ENCODE measurements at regions not wholly inside any gene's neighbourhood (a gene's known extent, or its start where the extent isn't known, plus 50 kb on each side); places are given as distances from the start of the nearest gene placed in this dataset.

- DNase-seq: no peak
- H3K79me2 ChIP-seq (ENCODE audit: low read depth): no peaks in the 10 kb centered on the region
- no peak overlapping the region for H2AFZ ChIP-seq
- BruUV-seq (replicated peaks): no TSS peak
- no peak overlapping the region for H3K4me3 ChIP-seq
- no peak overlapping the region for H3K27ac ChIP-seq
- CTCF ChIA-PET: no interaction called here
- no peak for TF ChIP-seq EZH2 (IDR thresholded peaks at IDR 0.05; ENCODE audit: low read depth)
- no peak for TF ChIP-seq CTCF (conservative IDR thresholded peaks at IDR 0.05)
- H4K20me1 ChIP-seq (ENCODE audit: insufficient read depth): no peaks in the 10 kb centered on the region
- intact Hi-C loops (cut with micrococcal nuclease; ENCODE audit: unreplicated experiment): no loop called here
- no peak overlapping the region for H3K4me2 ChIP-seq
- H3K27me3 ChIP-seq (ENCODE audit: insufficient read depth, low read depth): no peaks in the 10 kb centered on the region
- POLR2A ChIA-PET (ENCODE audit: unreplicated experiment): no interaction called here
- H3K9me2 ChIP-seq (ENCODE audit: insufficient read depth): no peaks in the 10 kb centered on the region
- no peaks in the 10 kb centered on the region for H3F3A ChIP-seq (ENCODE audit: insufficient read depth, low read depth)
- H3K9me3 ChIP-seq (ENCODE audit: insufficient read depth, low read depth): no peaks in the 10 kb centered on the region
- no peaks in the 10 kb centered on the region for H3K36me3 ChIP-seq (ENCODE audit: low read depth)
- H3K4me1 ChIP-seq (replicated peaks; ENCODE audit: insufficient read depth): no peaks in the 10 kb centered on the region
These were observed 244.0 kb downstream of the DUSP6 start for GRCh38 chr12:89108265-89108664.

DNA sequence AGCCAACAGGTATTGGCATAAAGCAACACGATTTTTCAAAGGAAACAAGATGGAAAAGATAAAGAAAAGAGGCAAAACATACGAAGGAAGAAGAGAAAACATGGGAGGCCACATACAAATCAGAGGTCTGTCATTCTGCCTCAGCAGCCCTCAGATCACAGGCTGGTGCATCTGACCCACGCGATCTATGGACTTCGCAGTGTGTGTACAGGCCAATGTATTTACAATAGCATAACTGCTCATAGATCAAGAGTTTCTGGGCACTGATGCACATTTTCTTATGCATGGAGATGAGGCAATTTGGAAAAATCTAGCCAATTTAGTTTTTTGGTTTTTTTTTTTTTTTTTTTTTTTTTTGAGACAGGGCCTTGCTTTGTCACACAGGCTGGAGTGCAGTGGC is 245.4 kb downstream of the DUSP6 start:
- no peak for DNase-seq
- no peaks in the 10 kb centered on the region for H3K36me3 ChIP-seq (ENCODE audit: low read depth)
- H3K9me3 ChIP-seq (ENCODE audit: insufficient read depth, low read depth): no peaks in the 10 kb centered on the region
- CTCF ChIA-PET: no interaction called here
- POLR2A ChIA-PET (ENCODE audit: unreplicated experiment): no interaction called here
- H2AFZ ChIP-seq: no peak overlapping the region
- no TSS peak for BruUV-seq (replicated peaks)
- no peaks in the 10 kb centered on the region for H4K20me1 ChIP-seq (ENCODE audit: insufficient read depth)
- no peaks in the 10 kb centered on the region for H3K4me1 ChIP-seq (replicated peaks; ENCODE audit: insufficient read depth)
- H3K27me3 ChIP-seq (ENCODE audit: insufficient read depth, low read depth): no peaks in the 10 kb centered on the region
- intact Hi-C loops (cut with micrococcal nuclease; ENCODE audit: unreplicated experiment): no loop called here
- no peaks in the 10 kb centered on the region for H3K9me2 ChIP-seq (ENCODE audit: insufficient read depth)
- no peak overlapping the region for H3K4me2 ChIP-seq
- no peak for TF ChIP-seq EZH2 (IDR thresholded peaks at IDR 0.05; ENCODE audit: low read depth)
- TF ChIP-seq CTCF (conservative IDR thresholded peaks at IDR 0.05): no peak
- H3F3A ChIP-seq (ENCODE audit: insufficient read depth, low read depth): no peaks in the 10 kb centered on the region
- H3K4me3 ChIP-seq: no peak overlapping the region
- H3K27ac ChIP-seq: no peak overlapping the region
- no peaks in the 10 kb centered on the region for H3K79me2 ChIP-seq (ENCODE audit: low read depth)

DNA sequence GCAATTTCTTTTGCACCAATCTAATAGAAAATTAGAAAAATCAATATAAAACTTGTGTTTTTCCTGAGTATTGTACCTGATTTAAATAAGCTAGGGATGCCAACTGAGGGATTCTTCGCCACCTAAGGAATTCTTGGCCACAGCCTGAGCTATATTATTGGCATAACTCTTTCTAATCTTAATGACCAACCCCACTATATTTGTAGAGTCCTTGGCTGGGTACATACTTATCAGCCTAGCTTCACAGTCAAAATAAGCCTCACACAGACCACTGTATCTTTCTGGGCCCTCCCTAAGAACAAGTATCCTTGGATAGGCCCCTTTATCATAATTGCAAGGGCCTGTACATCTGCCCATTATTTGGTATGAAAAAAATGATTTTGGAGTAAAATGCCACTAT is 247.1 kb downstream of the DUSP6 start:
- intact Hi-C loops (cut with micrococcal nuclease; ENCODE audit: unreplicated experiment): no loop called here
- no peak overlapping the region for H3K27ac ChIP-seq
- no peak overlapping the region for H3K4me3 ChIP-seq
- H4K20me1 ChIP-seq (ENCODE audit: insufficient read depth): no peaks in the 10 kb centered on the region
- no peaks in the 10 kb centered on the region for H3K36me3 ChIP-seq (ENCODE audit: low read depth)
- H2AFZ ChIP-seq: no peak overlapping the region
- POLR2A ChIA-PET (ENCODE audit: unreplicated experiment): no interaction called here
- CTCF ChIA-PET: interaction anchor here (0.9 kb wide), 1 partner anchor 247 kb away, joined by 3 read pairs; the partner anchor contains the start of gene DUSP6
- BruUV-seq (replicated peaks): no TSS peak
- no peaks in the 10 kb centered on the region for H3K4me1 ChIP-seq (replicated peaks; ENCODE audit: insufficient read depth)
- no peaks in the 10 kb centered on the region for H3K9me2 ChIP-seq (ENCODE audit: insufficient read depth)
- no peaks in the 10 kb centered on the region for H3K79me2 ChIP-seq (ENCODE audit: low read depth)
- H3K4me2 ChIP-seq: no peak overlapping the region
- no peaks in the 10 kb centered on the region for H3K9me3 ChIP-seq (ENCODE audit: insufficient read depth, low read depth)
- no peaks in the 10 kb centered on the region for H3F3A ChIP-seq (ENCODE audit: insufficient read depth, low read depth)
- TF ChIP-seq EZH2 (IDR thresholded peaks at IDR 0.05; ENCODE audit: low read depth) (no peak), CTCF (conservative IDR thresholded peaks at IDR 0.05) (no peak)
- no peaks in the 10 kb centered on the region for H3K27me3 ChIP-seq (ENCODE audit: insufficient read depth, low read depth)
- no peak for DNase-seq
